ENCODE measurements at regions not wholly inside any gene's neighbourhood (a gene's known extent, or its start where the extent isn't known, plus 50 kb on each side); places are given as distances from the start of the nearest gene placed in this dataset.

DNA sequence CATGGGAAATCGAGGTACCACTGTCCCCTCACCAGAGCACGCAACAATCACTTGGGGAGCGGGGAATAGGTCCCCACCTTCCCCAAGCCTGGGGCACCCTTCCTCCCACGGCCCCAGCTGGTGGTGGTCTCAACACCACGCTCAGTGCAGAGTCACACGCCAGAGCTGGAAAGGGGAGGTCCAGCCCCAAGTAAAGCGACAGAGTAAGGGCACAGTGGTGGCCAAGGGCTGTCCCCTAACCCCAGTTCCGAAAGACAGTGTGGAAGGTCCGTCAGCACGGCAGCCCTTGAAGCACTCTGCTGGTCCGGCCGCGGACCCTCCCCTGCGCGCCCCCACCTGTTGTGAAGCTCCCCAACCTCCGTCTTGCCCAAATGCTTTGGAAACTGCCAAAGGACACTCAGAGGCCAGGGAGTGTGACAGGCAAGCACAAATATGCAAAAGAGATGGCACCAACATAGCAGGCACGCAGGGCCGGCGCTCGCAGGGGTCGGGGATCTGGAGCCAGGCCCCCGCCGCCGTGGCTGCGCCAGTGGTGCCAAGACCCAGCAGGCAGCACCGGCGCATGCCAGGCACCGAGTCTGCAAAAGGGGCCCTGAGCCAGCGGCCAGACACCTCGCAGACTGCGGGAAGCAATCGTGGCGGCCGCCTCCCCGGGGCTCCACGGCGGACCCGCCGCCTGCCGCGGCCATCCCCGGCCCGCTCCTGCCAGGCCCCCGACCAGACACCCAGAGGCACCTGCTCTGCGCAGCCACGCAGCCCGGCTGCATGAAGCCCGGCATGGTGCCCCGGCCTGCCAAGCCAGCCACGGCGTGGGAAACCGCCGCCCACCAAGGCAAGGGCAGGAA is 51.6 kb upstream of the SRRM3 start:
- no peak for DNase-seq
